SU-DHL-6 (cell line): ENCODE measurements at regions not wholly inside any gene's neighbourhood (a gene's known extent, or its start where the extent isn't known, plus 50 kb on each side); places are given as distances from the start of the nearest gene placed in this dataset.

ENCODE experiments used
- CTCF ChIP-seq: fragments of 200-600 bp; sonication (generic); IDR thresholded peaks from one replicate; pipeline ENCODE4 v1.5.1; 2017; ENCODE audit warnings: antibody characterized with exemption, mild to moderate bottlenecking, low read length, moderate library complexity; ENCODE audit not compliant: insufficient read depth, poor library complexity, severe bottlenecking
- EZH2phosphoT487 ChIP-seq: fragments of 200-600 bp; sonication (generic), shearing (Covaris generic); conservative IDR thresholded peaks from 2 replicates; pipeline ENCODE4 v1.6.1; 2018; ENCODE audit warnings: mild to moderate bottlenecking, antibody characterized with exemption, low read length, moderate library complexity, mixed read lengths

- TF ChIP-seq CTCF (no peak), EZH2phosphoT487 (no peak)
Measured at GRCh38 chr12:114996382-114996781, 312.4 kb upstream of the TBX3 start.
